ENCODE measurements at regions not wholly inside any gene's neighbourhood (a gene's known extent, or its start where the extent isn't known, plus 50 kb on each side); places are given as distances from the start of the nearest gene placed in this dataset.

- Histone ChIP-seq H3K79me2 (ENCODE audit: insufficient read depth) (0 out of 2 replicates have a peak, but pooled peaks cover 3% of the 10 kb centered on the region), H2AFZ (no peak overlapping the region), H3K27me3 (replicated peaks; ENCODE audit: insufficient read depth) (no peaks in the 10 kb centered on the region), H3K4me1 (ENCODE audit: insufficient read depth) (peaks cover 20% of the 10 kb centered on the region), H3F3A (ENCODE audit: insufficient read depth) (peaks cover 20% of the 10 kb centered on the region), H3K27ac (no peak overlapping the region), H3K9me3 (ENCODE audit: low read depth) (no peaks in the 10 kb centered on the region), H3K36me3 (ENCODE audit: low read depth) (no peaks in the 10 kb centered on the region), H3K4me2 (ENCODE audit: unreplicated experiment) (no peak overlapping the region), H3K9ac (no peak overlapping the region), H3K4me3 (no peak overlapping the region), H4K20me1 (ENCODE audit: insufficient read depth) (no peaks in the 10 kb centered on the region), H3K9me2 (ENCODE audit: insufficient read depth) (no peaks in the 10 kb centered on the region)
- in situ Hi-C loops (cut with MboI) = no loop called here
- TF ChIP-seq EZH2phosphoT487 (IDR thresholded peaks at IDR 0.05; ENCODE audit: insufficient read depth, low read depth) (no peak), EZH2 (IDR thresholded peaks at IDR 0.05; ENCODE audit: insufficient read depth, poor library complexity, severe bottlenecking) (no peak)
- DNase-seq = peak; percentile 68
- 62 to 68% methylated on average over 10 of the region's 10 CpGs for WGBS, 2 experiments (ENCODE audit: low coverage in 1 of 2, low lambda C conversion rate in 2 of 2, missing lambda C conversion rate in 2 of 2)
These were observed 94.9 kb upstream of the EPCAM start for GRCh38 chr2:47274054-47274782.

- peak overlapping the region; percentile 81 for H2AFZ ChIP-seq
- no peaks in the 10 kb centered on the region for H4K20me1 ChIP-seq (ENCODE audit: insufficient read depth)
- H3K9ac ChIP-seq = 0 out of 2 replicates have a peak overlapping the region, but pooled peaks have one; percentile 54
- no peaks in the 10 kb centered on the region for H3K27me3 ChIP-seq (replicated peaks; ENCODE audit: insufficient read depth)
- H3K4me3 ChIP-seq = peak overlapping the region; percentile 42; the same call in 1 of the 2 replicates
- no peak for DNase-seq
- no peak overlapping the region for H3K27ac ChIP-seq
- peaks cover 25% of the 10 kb centered on the region for H3K4me1 ChIP-seq (ENCODE audit: insufficient read depth)
- H3K9me3 ChIP-seq (ENCODE audit: low read depth) = no peaks in the 10 kb centered on the region
- 0 out of 2 replicates have a peak, but pooled peaks cover 3% of the 10 kb centered on the region for H3K79me2 ChIP-seq (ENCODE audit: insufficient read depth)
- H3K9me2 ChIP-seq (ENCODE audit: insufficient read depth) = no peaks in the 10 kb centered on the region
- in situ Hi-C loops (cut with MboI) = no loop called here
- H3K4me2 ChIP-seq (ENCODE audit: unreplicated experiment) = peak overlapping the region; percentile 54
- no peak for TF ChIP-seq EZH2 (IDR thresholded peaks at IDR 0.05; ENCODE audit: insufficient read depth, poor library complexity, severe bottlenecking)
- TF ChIP-seq EZH2phosphoT487 (IDR thresholded peaks at IDR 0.05; ENCODE audit: insufficient read depth, low read depth) = no peak
- WGBS, 2 experiments (ENCODE audit: low coverage in 1 of 2, low lambda C conversion rate in 2 of 2, missing lambda C conversion rate in 2 of 2) = 79 to 81% methylated on average over 18 of the region's 18 CpGs
- peaks cover 22% of the 10 kb centered on the region for H3F3A ChIP-seq (ENCODE audit: insufficient read depth)
- no peaks in the 10 kb centered on the region for H3K36me3 ChIP-seq (ENCODE audit: low read depth)
These were observed 96.0 kb upstream of the EPCAM start for GRCh38 chr2:47272905-47273758.

GRCh38 chr2:47272031-47272864 lies 95.9 kb upstream of the CALM2 start:
- Histone ChIP-seq H3K27me3 (replicated peaks; ENCODE audit: insufficient read depth) (no peaks in the 10 kb centered on the region), H3K9me2 (ENCODE audit: insufficient read depth) (no peaks in the 10 kb centered on the region), H2AFZ (peak overlapping the region; percentile 81), H3K9me3 (ENCODE audit: low read depth) (no peaks in the 10 kb centered on the region), H3K36me3 (ENCODE audit: low read depth) (no peaks in the 10 kb centered on the region), H3K4me2 (ENCODE audit: unreplicated experiment) (peak overlapping the region; percentile 54), H3K27ac (no peak overlapping the region), H3K9ac (peak overlapping the region; percentile 54), H3F3A (ENCODE audit: insufficient read depth) (peaks cover 22% of the 10 kb centered on the region), H4K20me1 (ENCODE audit: insufficient read depth) (no peaks in the 10 kb centered on the region), H3K4me3 (peak overlapping the region; percentile 42), H3K79me2 (ENCODE audit: insufficient read depth) (0 out of 2 replicates have a peak, but pooled peaks cover 3% of the 10 kb centered on the region), H3K4me1 (ENCODE audit: insufficient read depth) (peaks cover 25% of the 10 kb centered on the region)
- 16 to 19% methylated on average over 35 to 46 of the region's 46 CpGs for WGBS, 2 experiments (ENCODE audit: low coverage in 1 of 2, low lambda C conversion rate in 2 of 2, missing lambda C conversion rate in 2 of 2)
- peak; percentile 76 for DNase-seq
- in situ Hi-C loops (cut with MboI) = no loop called here
- TF ChIP-seq EZH2phosphoT487 (IDR thresholded peaks at IDR 0.05; ENCODE audit: insufficient read depth, low read depth) = no peak
